Transverse colon (tissue), 4 donors: ENCODE measurements at regions not wholly inside any gene's neighbourhood (a gene's known extent, or its start where the extent isn't known, plus 50 kb on each side); places are given as distances from the start of the nearest gene placed in this dataset.
A peak's percentile ranks its signal among the peaks of the same experiment; 100 is the strongest.

ENCODE experiments used
- DNase-seq: peaks from one replicate; pipeline ENCODE4 v3.0.0-alpha.2; 2019
- H3K27ac ChIP-seq, 4 donors: fragments of 200-600 bp; sonication (generic); 2 replicates each; pipeline ENCODE4 v1.5.1; 2016 to 2018; ENCODE audit warnings: inconsistent platforms in 4 of 4
- H3K27me3 ChIP-seq: fragments of 200-600 bp; sonication (generic); 2 replicates; pipeline ENCODE4 v1.5.1; 2017; ENCODE audit warnings: inconsistent platforms
- H3K36me3 ChIP-seq, 4 donors: fragments of 200-600 bp; sonication (generic); 2 replicates each; pipeline ENCODE4 v1.5.1; 2017 to 2019; ENCODE audit warnings: inconsistent platforms in 4 of 4
- H3K4me1 ChIP-seq, 4 donors: fragments of 200-600 bp; sonication (generic); 2 replicates each; pipeline ENCODE4 v1.5.1; 2017 to 2020; ENCODE audit warnings: inconsistent platforms in 4 of 4
- H3K4me3 ChIP-seq, 4 donors: fragments of 200-600 bp; sonication (generic); 1 replicate in 1 of 4; 2 replicates in 3 of 4; pipeline versions ENCODE4 v1.5.1 to v1.6.1; 2017 to 2019; ENCODE audit warnings: inconsistent platforms in 4 of 4
- H3K9me3 ChIP-seq, 2 donors: fragments of 200-600 bp; sonication (generic); 2 replicates each; pipeline ENCODE4 v1.5.1; 2017 to 2019; ENCODE audit warnings: inconsistent platforms in 2 of 2
- EP300 ChIP-seq: sonication (generic); formaldehyde crosslinking; IDR thresholded peaks from one replicate; pipeline ENCODE4 v1.6.1; 2017; ENCODE audit warnings: antibody characterized with exemption, low read depth
- POLR2A ChIP-seq: fragments of 450-650 bp; IDR thresholded peaks from one replicate; pipeline ENCODE4 v1.6.1; 2016; ENCODE audit warnings: antibody characterized with exemption, mild to moderate bottlenecking, moderate library complexity
- POLR2AphosphoS5 ChIP-seq, 3 donors: sonication (generic); formaldehyde crosslinking; IDR thresholded peaks; one replicate each; pipeline ENCODE4 v1.6.1; 2016; ENCODE audit warnings: antibody characterized with exemption in 3 of 3
- WGBS, 2 donors: methylation state at CpG; one replicate each; pipeline ENCODE4 v1.1.5; 2018; ENCODE audit warnings: low coverage in 1 of 2; 5-methylcytosine and 5-hydroxymethylcytosine counted together
- in situ Hi-C, 4 donors: fragments of 200-750 bp; cut with MboI; loops; one replicate each; pipeline versions ENCODE4 v1.15.0 to v1.15.1; 2017; ENCODE audit warnings: low sequenced_read_pairs in 3 of 4, low pct_ligation_motif_present in 1 of 4, low pct_unique_long_range_greater_than_20kb in 1 of 4
- intact Hi-C: fragments of 100-400 bp; cut with DNase I; formaldehyde crosslinking; loops from one replicate; pipeline ENCODE4 v1.15.1; 2023; ENCODE audit warnings: low total_unique reads
- TF ChIP-seq, protein P1 (sequence below), 5 experiments: fragments of 200-600 bp in 3 of 5; fragments of 450-650 bp in 2 of 5; sonication (generic) in 3 of 5; IDR thresholded peaks; 1 replicate in 2 of 5; 2 replicates in 3 of 5; pipeline ENCODE4 v1.5.1; 2016 to 2017; ENCODE audit warnings: antibody characterized with exemption in 5 of 5, inconsistent platforms in 3 of 5, mild to moderate bottlenecking in 2 of 5, moderate library complexity in 1 of 5

DNA sequence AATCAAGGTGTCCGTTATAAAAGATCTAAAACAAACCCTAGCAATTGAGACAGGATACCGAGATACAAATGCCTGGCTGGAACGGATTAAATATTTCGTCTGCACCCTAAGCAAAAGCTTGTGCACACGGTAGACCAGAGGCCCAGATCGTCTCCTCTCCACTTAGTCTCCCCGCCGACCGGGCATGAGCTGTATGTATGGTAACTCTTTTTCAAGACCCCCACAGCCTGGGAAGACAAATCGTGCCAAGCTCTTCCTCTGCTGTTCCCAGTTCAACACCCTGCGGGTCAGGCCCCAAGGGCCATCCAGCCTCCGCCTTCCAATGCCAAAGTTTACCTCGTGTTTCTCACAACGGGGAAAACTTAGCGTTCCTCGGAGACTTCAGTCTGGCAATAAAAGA is 285.7 kb upstream of the GALNT17 start:
- no peaks in the 10 kb centered on the region for H3K4me1 ChIP-seq
- H3K4me3 ChIP-seq, result no peak overlapping the region
- intact Hi-C loops, result no loop called here
- H3K9me3 ChIP-seq, result no peaks in the 10 kb centered on the region
- in situ Hi-C loops, result no loop called here
- no peak overlapping the region for H3K27ac ChIP-seq
- H3K36me3 ChIP-seq, result no peaks in the 10 kb centered on the region
- DNase-seq, result no peak
- WGBS, 2 donors, result 92 to 95% methylated on average over 4 to 16 of the region's 16 CpGs
- H3K27me3 ChIP-seq, result no peaks in the 10 kb centered on the region
- no peak for TF ChIP-seq POLR2A
- TF ChIP-seq, protein P1, sequence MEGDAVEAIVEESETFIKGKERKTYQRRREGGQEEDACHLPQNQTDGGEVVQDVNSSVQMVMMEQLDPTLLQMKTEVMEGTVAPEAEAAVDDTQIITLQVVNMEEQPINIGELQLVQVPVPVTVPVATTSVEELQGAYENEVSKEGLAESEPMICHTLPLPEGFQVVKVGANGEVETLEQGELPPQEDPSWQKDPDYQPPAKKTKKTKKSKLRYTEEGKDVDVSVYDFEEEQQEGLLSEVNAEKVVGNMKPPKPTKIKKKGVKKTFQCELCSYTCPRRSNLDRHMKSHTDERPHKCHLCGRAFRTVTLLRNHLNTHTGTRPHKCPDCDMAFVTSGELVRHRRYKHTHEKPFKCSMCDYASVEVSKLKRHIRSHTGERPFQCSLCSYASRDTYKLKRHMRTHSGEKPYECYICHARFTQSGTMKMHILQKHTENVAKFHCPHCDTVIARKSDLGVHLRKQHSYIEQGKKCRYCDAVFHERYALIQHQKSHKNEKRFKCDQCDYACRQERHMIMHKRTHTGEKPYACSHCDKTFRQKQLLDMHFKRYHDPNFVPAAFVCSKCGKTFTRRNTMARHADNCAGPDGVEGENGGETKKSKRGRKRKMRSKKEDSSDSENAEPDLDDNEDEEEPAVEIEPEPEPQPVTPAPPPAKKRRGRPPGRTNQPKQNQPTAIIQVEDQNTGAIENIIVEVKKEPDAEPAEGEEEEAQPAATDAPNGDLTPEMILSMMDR (IDR thresholded peaks at IDR 0.05), result no peak
- TF ChIP-seq EP300, result no peak
- TF ChIP-seq POLR2AphosphoS5 (IDR thresholded peaks at IDR 0.05), result no peak

DNA sequence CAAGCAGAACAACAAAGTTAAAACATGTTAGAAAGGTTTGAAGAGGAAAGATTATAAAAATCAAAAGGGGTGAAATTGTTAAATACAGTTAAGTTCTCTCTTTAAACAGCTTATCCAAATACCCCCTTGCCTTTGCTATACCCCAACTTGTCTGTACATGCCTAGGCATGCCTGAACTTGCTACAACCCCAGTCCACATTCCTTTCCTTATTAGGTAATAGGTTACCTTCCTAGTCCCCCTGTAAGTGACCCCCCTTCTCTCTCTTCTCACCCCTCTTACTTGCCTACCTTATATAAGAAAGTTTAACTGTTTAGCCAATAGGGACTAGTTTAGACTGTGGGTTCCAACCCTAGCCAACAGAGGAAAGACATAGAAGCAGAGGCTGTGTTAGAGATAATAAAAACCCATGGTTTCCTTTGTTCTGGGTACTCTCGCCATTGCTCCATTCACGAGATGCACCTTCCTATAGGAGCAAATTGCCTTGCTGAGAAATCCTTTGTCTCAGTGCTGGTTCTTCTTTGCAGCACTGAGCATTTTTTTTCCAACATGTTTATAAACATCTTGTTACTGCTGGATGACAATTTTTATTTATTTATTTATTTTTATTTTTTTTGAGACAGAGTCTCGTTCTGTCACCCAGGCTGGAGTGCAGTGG is 282.2 kb upstream of the GALNT17 start:
- H3K4me1 ChIP-seq, result no peaks in the 10 kb centered on the region
- no peaks in the 10 kb centered on the region for H3K9me3 ChIP-seq
- no peaks in the 10 kb centered on the region for H3K36me3 ChIP-seq
- no peak for DNase-seq
- no peaks in the 10 kb centered on the region for H3K27me3 ChIP-seq
- WGBS, 2 donors, result 81 to 94% methylated on average over 3 of the region's 3 CpGs
- intact Hi-C loops (no loop called here), in situ Hi-C loops (loop anchor here in 2 of 4 donors (10.0 kb wide), 1 partner anchor 885 kb away; no protein-coding TSS in a partner anchor)
- no peak overlapping the region for H3K4me3 ChIP-seq
- H3K27ac ChIP-seq, result no peak overlapping the region
- TF ChIP-seq POLR2AphosphoS5 (IDR thresholded peaks at IDR 0.05) (no peak), EP300 (no peak), POLR2A (no peak)
- TF ChIP-seq, protein P1 (IDR thresholded peaks at IDR 0.05), result no peak

DNA sequence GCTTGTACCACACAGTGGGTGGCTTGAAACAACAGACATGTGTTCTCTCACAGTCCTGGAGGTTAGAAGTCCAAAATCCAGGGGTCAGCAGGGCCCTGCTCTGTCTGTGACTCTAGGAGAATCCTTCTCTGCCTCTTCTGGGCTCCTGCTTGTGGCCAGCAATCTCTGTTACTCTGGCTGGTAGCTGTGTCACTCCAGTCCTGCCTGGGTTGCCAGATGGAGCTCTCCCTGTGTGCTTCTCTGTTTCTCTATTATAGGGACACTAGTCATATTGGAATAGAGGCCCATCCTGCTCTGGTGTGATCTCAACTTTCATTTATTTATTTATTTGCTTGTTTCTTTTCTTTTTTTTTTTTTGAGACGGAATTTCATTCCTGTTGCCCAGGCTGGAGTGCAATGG is 276.6 kb upstream of the GALNT17 start:
- 82% methylated on average over 1 of the region's 1 CpG; no CpG with 5 or more reads in 1 of the 2 donors for WGBS, 2 donors
- no peak overlapping the region for H3K27ac ChIP-seq
- TF ChIP-seq POLR2A (no peak), POLR2AphosphoS5 (IDR thresholded peaks at IDR 0.05) (no peak), EP300 (no peak)
- TF ChIP-seq, protein P1 (IDR thresholded peaks at IDR 0.05), result no peak
- in situ Hi-C loops (loop anchor here (5.0 to 10.0 kb wide), 2 partner anchors 879 to 882 kb away; no protein-coding TSS in a partner anchor), intact Hi-C loops (no loop called here)
- no peak for DNase-seq
- H3K4me3 ChIP-seq, result no peak overlapping the region
- no peaks in the 10 kb centered on the region for H3K4me1 ChIP-seq
- no peaks in the 10 kb centered on the region for H3K27me3 ChIP-seq
- no peaks in the 10 kb centered on the region for H3K36me3 ChIP-seq
- H3K9me3 ChIP-seq, result no peaks in the 10 kb centered on the region

DNA sequence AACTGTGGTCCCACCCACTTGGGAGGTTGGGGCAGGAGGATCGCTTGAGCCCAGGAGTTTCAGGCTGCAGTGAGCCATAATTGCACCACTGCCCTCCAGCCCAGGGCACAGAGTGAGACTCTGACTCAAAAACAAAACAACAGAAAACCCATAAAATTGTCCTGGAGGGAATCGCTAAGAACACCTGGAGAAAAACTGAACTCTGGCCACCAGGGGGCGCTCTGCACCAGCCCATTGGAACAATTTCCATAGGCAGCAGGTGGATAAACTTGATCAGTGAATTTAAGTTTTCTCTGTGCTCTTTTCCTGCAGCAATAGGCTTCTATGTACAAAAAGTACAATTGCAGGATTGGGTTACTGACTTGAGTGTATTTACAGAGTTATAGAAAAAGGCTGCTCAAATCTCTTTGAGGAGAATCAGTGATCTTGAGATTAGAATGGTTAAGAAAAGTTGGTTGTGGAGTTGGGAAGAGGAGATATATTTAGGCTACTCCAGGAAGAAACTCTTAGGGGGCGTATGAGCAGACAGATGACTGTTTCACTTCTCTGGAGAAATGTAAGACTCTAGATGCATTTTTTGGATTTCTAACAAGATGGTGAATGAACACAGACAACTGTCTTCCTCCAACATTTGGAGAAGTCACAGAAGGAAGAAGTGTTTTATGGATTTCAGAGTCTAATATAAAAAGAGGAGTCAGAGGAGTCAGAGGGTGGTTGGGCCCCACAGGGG is 274.9 kb upstream of the GALNT17 start:
- TF ChIP-seq, protein P1 (IDR thresholded peaks at IDR 0.05), result peak; percentile 74 to 90 (median 88)
- TF ChIP-seq POLR2A, result no peak
- in situ Hi-C loops (loop anchor here (5.0 to 10.0 kb wide), 2 partner anchors 878 to 880 kb away; no protein-coding TSS in a partner anchor), intact Hi-C loops (loop anchor here (1.0 to 2.0 kb wide), 2 partner anchors 40 to 876 kb away; no protein-coding TSS in a partner anchor)
- Histone ChIP-seq H3K4me1 (no peaks in the 10 kb centered on the region), H3K27ac (no peak overlapping the region), H3K36me3 (no peaks in the 10 kb centered on the region), H3K4me3 (no peak overlapping the region), H3K27me3 (no peaks in the 10 kb centered on the region), H3K9me3 (no peaks in the 10 kb centered on the region)
- DNase-seq, result peak; percentile 60
- WGBS, 2 donors, result 4 to 17% methylated on average over 3 to 4 of the region's 4 CpGs
